Lung (tissue), 11 donors: ENCODE measurements at regions not wholly inside any gene's neighbourhood (a gene's known extent, or its start where the extent isn't known, plus 50 kb on each side); places are given as distances from the start of the nearest gene placed in this dataset.

Source experiments
- ATAC-seq: fragments of 200-7000 bp; cut with Tn5 transposase; one replicate; pipeline ENCODE4 v1.9.1; 2020; ENCODE audit warnings: moderate number of reproducible peaks; ENCODE audit not compliant: insufficient read depth, low FRiP score
- DNase-seq, 3 donors: peaks; one replicate each; pipeline ENCODE4 v3.0.0-alpha.2; 2013 to 2017
- H3K27ac ChIP-seq, 2 donors: one replicate each; pipeline ENCODE4 v1.5.1; 2013; ENCODE audit warnings: mild to moderate bottlenecking in 2 of 2, moderate library complexity in 2 of 2, control low read depth in 1 of 2, inconsistent platforms in 1 of 2, low read depth in 1 of 2, low read length in 1 of 2
- H3K27me3 ChIP-seq, 3 donors: one replicate each; pipeline ENCODE4 v1.5.1; 2013; ENCODE audit warnings: low read length in 2 of 3; ENCODE audit not compliant: control insufficient read depth in 3 of 3, insufficient read depth in 3 of 3
- H3K36me3 ChIP-seq, 4 donors: one replicate each; pipeline ENCODE4 v1.5.1; 2013; ENCODE audit warnings: low read length in 4 of 4, mild to moderate bottlenecking in 1 of 4, moderate library complexity in 1 of 4; ENCODE audit not compliant: control insufficient read depth in 4 of 4, insufficient read depth in 4 of 4
- H3K4me1 ChIP-seq, 5 donors: one replicate each; pipeline ENCODE4 v1.5.1; 2013; ENCODE audit warnings: low read length in 5 of 5, mild to moderate bottlenecking in 2 of 5, moderate library complexity in 1 of 5; ENCODE audit not compliant: control insufficient read depth in 5 of 5, insufficient read depth in 5 of 5
- H3K4me3 ChIP-seq: one replicate; pipeline ENCODE4 v1.5.1; 2013; ENCODE audit warnings: mild to moderate bottlenecking, control low read depth, moderate library complexity
- H3K9ac ChIP-seq, 2 donors: one replicate each; pipeline ENCODE4 v1.5.1; 2013; ENCODE audit warnings: low read length in 2 of 2, control low read depth in 1 of 2; ENCODE audit not compliant: insufficient read depth in 1 of 2
- H3K9me3 ChIP-seq, 4 donors: one replicate each; pipeline ENCODE4 v1.5.1; 2013; ENCODE audit warnings: low read length in 3 of 4, mild to moderate bottlenecking in 1 of 4, moderate library complexity in 1 of 4; ENCODE audit not compliant: control insufficient read depth in 4 of 4, insufficient read depth in 3 of 4
- CTCF ChIP-seq: IDR thresholded peaks from 2 replicates; pipeline ENCODE4 v1.5.1; 2012; ENCODE audit warnings: mild to moderate bottlenecking; ENCODE audit errors: control extremely low read depth, extremely low read depth
- WGBS, 2 donors: extraction: QIAGEN DNeasy Blood & Tissue Kit; methylation state at CpG; one replicate each; pipeline ENCODE4 v1.1.7; 2013; 5-methylcytosine and 5-hydroxymethylcytosine counted together
- donor health status: control.
- donor health status: control.
- donor health status: Bipolar disorder and iron deficiency.
- donor health status: healthy.
- donor health status: DM: yes; HTN: yes; CAD: no.

DNA sequence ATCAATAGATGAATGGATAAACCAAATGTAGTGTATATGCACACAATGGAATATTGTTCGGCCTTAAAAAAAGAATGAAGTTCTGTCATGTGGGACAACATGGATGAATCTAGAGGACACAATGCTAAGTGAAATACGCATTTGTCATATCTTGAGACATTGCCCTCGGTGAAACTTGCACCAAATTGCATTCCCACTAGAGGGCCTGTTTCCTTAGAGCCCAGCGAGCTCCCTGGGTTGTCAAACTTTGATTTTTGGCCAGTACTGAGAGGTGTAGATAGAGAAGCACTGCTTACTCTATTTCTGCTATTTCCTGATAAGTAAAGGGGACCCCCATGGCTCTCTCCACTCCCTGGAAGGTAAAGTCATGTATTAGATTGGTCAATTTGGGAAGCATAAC, 157.1 kb downstream of the GPAM start:
- no peak for DNase-seq
- no peak overlapping the region for H3K27ac ChIP-seq
- no peak for TF ChIP-seq CTCF
- H3K9me3 ChIP-seq: peaks cover 0 to 4% (median 0%) of the 10 kb centered on the region in 4 donors
- H3K27me3 ChIP-seq: no peaks in the 10 kb centered on the region
- no peaks in the 10 kb centered on the region for H3K4me1 ChIP-seq
- H3K4me3 ChIP-seq: no peak overlapping the region
- ATAC-seq: no peak
- H3K9ac ChIP-seq: no peak overlapping the region
- 61 to 69% methylated on average over 4 of the region's 4 CpGs for WGBS, 2 donors
- H3K36me3 ChIP-seq: no peaks in the 10 kb centered on the region

- ATAC-seq: no peak
- H3K9me3 ChIP-seq: peaks cover 0 to 6% (median 0%) of the 10 kb centered on the region in 4 donors
- 72 to 81% methylated on average over 4 of the region's 4 CpGs for WGBS, 2 donors
- no peak overlapping the region for H3K4me3 ChIP-seq
- H3K4me1 ChIP-seq: no peaks in the 10 kb centered on the region
- no peaks in the 10 kb centered on the region for H3K27me3 ChIP-seq
- H3K36me3 ChIP-seq: no peaks in the 10 kb centered on the region
- H3K27ac ChIP-seq: no peak overlapping the region
- no peak for DNase-seq
- TF ChIP-seq CTCF: no peak
- H3K9ac ChIP-seq: no peak overlapping the region
These were observed 155.8 kb downstream of the GPAM start for GRCh38 chr10:112027731-112028280.

GRCh38 chr10:112030431-112030830, 153.1 kb downstream of the GPAM start:
- Histone ChIP-seq H3K9ac (no peak overlapping the region), H3K27me3 (no peaks in the 10 kb centered on the region), H3K4me3 (no peak overlapping the region), H3K4me1 (no peaks in the 10 kb centered on the region), H3K36me3 (no peaks in the 10 kb centered on the region), H3K27ac (no peak overlapping the region), H3K9me3 (peaks cover 0 to 6% (median 0%) of the 10 kb centered on the region in 4 donors)
- ATAC-seq: no peak
- no peak for TF ChIP-seq CTCF
- WGBS, 2 donors: 77 to 80% methylated on average over 2 of the region's 2 CpGs
- no peak for DNase-seq

GRCh38 chr10:112039823-112040222, 143.7 kb downstream of the GPAM start:
- ATAC-seq (no peak), DNase-seq (no peak)
- no peak overlapping the region for H3K9ac ChIP-seq
- H3K27me3 ChIP-seq: no peaks in the 10 kb centered on the region
- H3K4me3 ChIP-seq: no peak overlapping the region
- H3K36me3 ChIP-seq: no peaks in the 10 kb centered on the region
- no peak for TF ChIP-seq CTCF
- no peak overlapping the region for H3K27ac ChIP-seq
- H3K9me3 ChIP-seq: peaks cover 0 to 7% (median 0%) of the 10 kb centered on the region in 4 donors
- no peaks in the 10 kb centered on the region for H3K4me1 ChIP-seq
- 82 to 89% methylated on average over 3 of the region's 3 CpGs for WGBS, 2 donors
